Fibroblast of lung (primary cell): ENCODE measurements at regions not wholly inside any gene's neighbourhood (a gene's known extent, or its start where the extent isn't known, plus 50 kb on each side); places are given as distances from the start of the nearest gene placed in this dataset.

Source experiments
- DNase-seq, 2 donors: peaks; one replicate each; pipeline versions ENCODE4 v3.0.0 to v3.0.0-alpha.2; 2010; ENCODE audit warnings: low read depth in 2 of 2
- H2AFZ ChIP-seq: 2 replicates; pipeline ENCODE4 v1.5.1; 2012; ENCODE audit warnings: low read length, control low read depth, inconsistent platforms
- H3K27ac ChIP-seq: 2 replicates; pipeline ENCODE4 v1.5.1; 2011; ENCODE audit warnings: low read length, control low read depth; ENCODE audit not compliant: insufficient read depth
- H3K27me3 ChIP-seq: 2 replicates; pipeline ENCODE4 v1.5.1; 2011; ENCODE audit warnings: mild to moderate bottlenecking, low read length; ENCODE audit not compliant: control insufficient read depth, insufficient read depth
- H3K36me3 ChIP-seq: 2 replicates; pipeline ENCODE4 v1.5.1; 2011; ENCODE audit warnings: low read length; ENCODE audit not compliant: control insufficient read depth, insufficient read depth
- H3K4me1 ChIP-seq: 2 replicates; pipeline ENCODE4 v1.5.1; 2011; ENCODE audit warnings: low read length; ENCODE audit not compliant: control insufficient read depth, insufficient read depth; ENCODE audit errors: extremely low read depth
- H3K4me2 ChIP-seq: 2 replicates; pipeline ENCODE4 v1.5.1; 2011; ENCODE audit warnings: low read length, control low read depth; ENCODE audit not compliant: insufficient read depth; ENCODE audit errors: extremely low read depth
- H3K4me3 ChIP-seq, 4 experiments: fragments of 200-600 bp in 1 of 4; sonication (generic) in 1 of 4; replicated peaks in 1 of 4; 2 replicates each; pipeline ENCODE4 v1.5.1; 2011 to 2016; ENCODE audit warnings: low read length in 4 of 4, low read depth in 3 of 4, mild to moderate bottlenecking in 3 of 4, control low read depth in 2 of 4, inconsistent platforms in 1 of 4, mixed read lengths in 1 of 4; ENCODE audit not compliant: insufficient read depth in 1 of 4; ENCODE audit errors: control extremely low read depth in 1 of 4
- H3K79me2 ChIP-seq: 2 replicates; pipeline ENCODE4 v1.5.1; 2012; ENCODE audit warnings: mild to moderate bottlenecking, low read length, inconsistent platforms; ENCODE audit not compliant: control insufficient read depth, insufficient read depth
- H3K9ac ChIP-seq: 2 replicates; pipeline ENCODE4 v1.5.1; 2011; ENCODE audit warnings: mild to moderate bottlenecking, low read length, control low read depth; ENCODE audit not compliant: insufficient read depth
- H3K9me3 ChIP-seq: 2 replicates; pipeline ENCODE4 v1.5.1; 2012; ENCODE audit warnings: low read depth, low read length; ENCODE audit not compliant: control insufficient read depth, insufficient read depth
- H4K20me1 ChIP-seq: 2 replicates; pipeline ENCODE4 v1.5.1; 2011; ENCODE audit warnings: low read length; ENCODE audit not compliant: control insufficient read depth, insufficient read depth; ENCODE audit errors: extremely low read depth
- CTCF ChIP-seq, 2 donors: IDR thresholded peaks in 1 of 2; conservative IDR thresholded peaks in 1 of 2; 1 replicate in 1 of 2; 2 replicates in 1 of 2; pipeline ENCODE4 v1.5.1; 2011 to 2012; ENCODE audit warnings: low read length in 2 of 2, control low read depth in 1 of 2, inconsistent platforms in 1 of 2, low read depth in 1 of 2, mild to moderate bottlenecking in 1 of 2
- EZH2 ChIP-seq: IDR thresholded peaks from 2 replicates; pipeline ENCODE4 v1.5.1; 2012; ENCODE audit warnings: low read length, control low read depth, mild to moderate bottlenecking; ENCODE audit errors: missing control alignments

- no peak for DNase-seq
- no peak for TF ChIP-seq EZH2
Measured at GRCh38 chr7:9201928-9202327, 768.5 kb downstream of the NXPH1 start.

GRCh38 chr7:9204571-9204970 lies 771.2 kb downstream of the NXPH1 start:
- TF ChIP-seq EZH2, result no peak
- H3K4me2 ChIP-seq, result no peak overlapping the region
- DNase-seq, result peak in 1 of 2 donors; percentile 61

More at GRCh38 chr7:9201928-9202327, 768.5 kb downstream of the NXPH1 start:
- Histone ChIP-seq H3K9me3 (no peaks in the 10 kb centered on the region), H3K36me3 (no peaks in the 10 kb centered on the region), H4K20me1 (no peaks in the 10 kb centered on the region), H3K9ac (no peak overlapping the region), H3K4me1 (no peaks in the 10 kb centered on the region), H3K27ac (no peak overlapping the region), H3K4me2 (no peak overlapping the region), H3K79me2 (no peaks in the 10 kb centered on the region), H3K4me3 (no peak overlapping the region), H2AFZ (no peak overlapping the region), H3K27me3 (no peaks in the 10 kb centered on the region)

GRCh38 chr7:9210114-9210513 lies 776.7 kb downstream of the NXPH1 start:
- H3K4me3 ChIP-seq, result no peak overlapping the region
- H3K9ac ChIP-seq, result no peak overlapping the region
- no peak for DNase-seq
- no peak overlapping the region for H3K27ac ChIP-seq
- H2AFZ ChIP-seq, result no peak overlapping the region
- H4K20me1 ChIP-seq, result no peaks in the 10 kb centered on the region
- no peaks in the 10 kb centered on the region for H3K79me2 ChIP-seq
- no peaks in the 10 kb centered on the region for H3K4me1 ChIP-seq
- no peaks in the 10 kb centered on the region for H3K36me3 ChIP-seq
- H3K4me2 ChIP-seq, result no peak overlapping the region
- no peak for TF ChIP-seq CTCF (conservative IDR thresholded peaks at IDR 0.05 in 1 of 2, IDR thresholded peaks at IDR 0.05 in 1 of 2; ENCODE audit: low read depth in 1 of 2, low read length in 2 of 2)
- no peak for TF ChIP-seq EZH2
- H3K27me3 ChIP-seq, result no peaks in the 10 kb centered on the region
- no peaks in the 10 kb centered on the region for H3K9me3 ChIP-seq

More at GRCh38 chr7:9204571-9204970, 771.2 kb downstream of the NXPH1 start:
- H3K4me1 ChIP-seq, result no peaks in the 10 kb centered on the region
- no peak overlapping the region for H3K4me3 ChIP-seq
- H3K79me2 ChIP-seq, result no peaks in the 10 kb centered on the region
- H2AFZ ChIP-seq, result no peak overlapping the region
- H3K36me3 ChIP-seq, result no peaks in the 10 kb centered on the region
- H3K27ac ChIP-seq, result no peak overlapping the region
- no peaks in the 10 kb centered on the region for H3K27me3 ChIP-seq
- H3K9ac ChIP-seq, result no peak overlapping the region
- H4K20me1 ChIP-seq, result no peaks in the 10 kb centered on the region
- H3K9me3 ChIP-seq, result no peaks in the 10 kb centered on the region

- Histone ChIP-seq H3K79me2 (no peaks in the 10 kb centered on the region), H2AFZ (no peak overlapping the region), H3K4me1 (no peaks in the 10 kb centered on the region), H4K20me1 (no peaks in the 10 kb centered on the region), H3K9ac (no peak overlapping the region), H3K4me3 (no peak overlapping the region), H3K27ac (no peak overlapping the region), H3K27me3 (no peaks in the 10 kb centered on the region), H3K36me3 (no peaks in the 10 kb centered on the region), H3K9me3 (no peaks in the 10 kb centered on the region), H3K4me2 (no peak overlapping the region)
- no peak for TF ChIP-seq CTCF (conservative IDR thresholded peaks at IDR 0.05 in 1 of 2, IDR thresholded peaks at IDR 0.05 in 1 of 2; ENCODE audit: low read depth in 1 of 2, low read length in 2 of 2)
- TF ChIP-seq EZH2, result no peak
- no peak for DNase-seq
Measured at GRCh38 chr7:9217204-9217603, 783.8 kb downstream of the NXPH1 start.
